IMR-90 (cell line): ENCODE measurements at regions not wholly inside any gene's neighbourhood (a gene's known extent, or its start where the extent isn't known, plus 50 kb on each side); places are given as distances from the start of the nearest gene placed in this dataset.

ENCODE experiments used
- ATAC-seq: fragments of 200-7000 bp; cut with Tn5 transposase; 2 replicates; pipeline ENCODE4 v1.9.1; 2020; ENCODE audit warnings: low read depth, mild to moderate bottlenecking, moderate library complexity
- BruUV-seq: library from RNA; stranded (reverse); fragments of 400-500 nt; replicated peaks from 2 replicates; lab custom pipeline; 2021; lab: Mats Ljungman, UMichigan
- CTCF ChIA-PET: fragments of 300-600 bp; formaldehyde crosslinking; extraction: SDS; loops from one replicate; lab custom pipeline; 2021; ENCODE audit warnings: antibody characterized with exemption; lab: Yijun Ruan, JAX
- POLR2A ChIA-PET: fragments of 300-600 bp; sonication (Branson Sonifier 250); formaldehyde crosslinking; loops from one replicate; lab custom pipeline; 2022; ENCODE audit warnings: antibody characterized with exemption; ENCODE audit not compliant: unreplicated experiment; lab: Charles Lee
- DNase-seq: peaks from one replicate; pipeline ENCODE4 v3.0.0; 2013
- H2AFZ ChIP-seq: replicated peaks from 2 replicates; pipeline ENCODE3; 2013; ENCODE audit warnings: low read length, mild to moderate bottlenecking; ENCODE audit not compliant: poor library complexity
- H2AK5ac ChIP-seq: 2 replicates; pipeline ENCODE4 v1.6.1; 2013; ENCODE audit warnings: low read depth, low read length, inconsistent platforms
- H2AK9ac ChIP-seq: replicated peaks from 2 replicates; pipeline ENCODE3; 2013; ENCODE audit warnings: mild to moderate bottlenecking, low read depth, low read length, moderate library complexity; ENCODE audit not compliant: poor library complexity
- H2BK120ac ChIP-seq: 2 replicates; pipeline ENCODE4 v1.6.1; 2013; ENCODE audit warnings: low read depth, low read length, inconsistent platforms
- H2BK15ac ChIP-seq: 3 replicates; pipeline ENCODE4 v1.6.1; 2013; ENCODE audit warnings: low read depth, low read length, inconsistent platforms
- H2BK20ac ChIP-seq: 2 replicates; pipeline ENCODE4 v1.6.1; 2013; ENCODE audit warnings: low read depth, mild to moderate bottlenecking, inconsistent platforms, low read length, moderate library complexity
- H2BK5ac ChIP-seq: 2 replicates; pipeline ENCODE4 v1.6.1; 2013; ENCODE audit warnings: mild to moderate bottlenecking, low read depth, low read length, inconsistent platforms; ENCODE audit not compliant: poor library complexity, severe bottlenecking
- H3K14ac ChIP-seq: replicated peaks from 2 replicates; pipeline ENCODE4 v1.6.1; 2013; ENCODE audit warnings: low read depth, low read length, inconsistent platforms
- H3K18ac ChIP-seq: 2 replicates; pipeline ENCODE4 v1.6.1; 2013; ENCODE audit warnings: low read depth, low read length, control low read depth
- H3K23ac ChIP-seq: 2 replicates; pipeline ENCODE4 v1.6.1; 2013; ENCODE audit warnings: low read depth, low read length, inconsistent platforms
- H3K27ac ChIP-seq: 2 replicates; pipeline ENCODE4 v1.5.1; 2013; ENCODE audit warnings: mild to moderate bottlenecking, control low read depth, low read length; ENCODE audit not compliant: insufficient read depth
- H3K27me3 ChIP-seq: 2 replicates; pipeline ENCODE4 v1.6.1; 2013; ENCODE audit warnings: low read length; ENCODE audit not compliant: control insufficient read depth, insufficient read depth
- H3K36me3 ChIP-seq: 2 replicates; pipeline ENCODE4 v1.6.1; 2013; ENCODE audit warnings: low read length, mixed read lengths; ENCODE audit not compliant: control insufficient read depth, insufficient read depth
- H3K4ac ChIP-seq: 2 replicates; pipeline ENCODE4 v1.6.1; 2013; ENCODE audit warnings: low read depth, low read length, inconsistent platforms
- H3K4me1 ChIP-seq: 2 replicates; pipeline ENCODE4 v1.6.1; 2013; ENCODE audit warnings: low read length, mixed read lengths; ENCODE audit not compliant: control insufficient read depth, insufficient read depth
- H3K4me2 ChIP-seq: 2 replicates; pipeline ENCODE4 v1.6.1; 2013; ENCODE audit warnings: low read depth, mild to moderate bottlenecking, control low read depth, low read length, moderate library complexity
- H3K4me3 ChIP-seq: 2 replicates; pipeline ENCODE4 v1.5.1; 2013; ENCODE audit warnings: low read depth, mild to moderate bottlenecking, control low read depth, low read length, moderate library complexity; ENCODE audit not compliant: insufficient read depth
- H3K56ac ChIP-seq: 2 replicates; pipeline ENCODE4 v1.6.1; 2013; ENCODE audit warnings: low read length, inconsistent platforms; ENCODE audit not compliant: insufficient read depth; ENCODE audit errors: extremely low read depth
- H3K79me1 ChIP-seq, 2 experiments: 2 replicates each; pipeline ENCODE4 v1.6.1; 2013; ENCODE audit warnings: low read length in 2 of 2, inconsistent platforms in 1 of 2, low read depth in 1 of 2
- H3K9ac ChIP-seq: 2 replicates; pipeline ENCODE4 v1.6.1; 2013; ENCODE audit warnings: low read depth, low read length, control low read depth
- H3K9me1 ChIP-seq: 2 replicates; pipeline ENCODE4 v1.6.1; 2013; ENCODE audit warnings: low read length, inconsistent platforms; ENCODE audit not compliant: insufficient read depth
- H3K9me3 ChIP-seq: 2 replicates; pipeline ENCODE4 v1.6.1; 2013; ENCODE audit warnings: low read length; ENCODE audit not compliant: control insufficient read depth, insufficient read depth
- H4K20me1 ChIP-seq: 2 replicates; pipeline ENCODE4 v1.6.1; 2013; ENCODE audit warnings: low read length, inconsistent platforms; ENCODE audit not compliant: insufficient read depth
- H4K5ac ChIP-seq: 2 replicates; pipeline ENCODE4 v1.6.1; 2013; ENCODE audit warnings: mild to moderate bottlenecking, low read depth, low read length, control low read depth
- H4K8ac ChIP-seq, 2 experiments: 2 replicates each; pipeline ENCODE4 v1.6.1; 2013; ENCODE audit warnings: low read depth in 2 of 2, low read length in 2 of 2, control low read depth in 1 of 2, inconsistent platforms in 1 of 2
- H4K91ac ChIP-seq: 2 replicates; pipeline ENCODE4 v1.6.1; 2013; ENCODE audit warnings: low read depth, low read length, inconsistent platforms; ENCODE audit not compliant: insufficient read depth
- BHLHE40 ChIP-seq: fragments of 150-350 bp; IDR thresholded peaks from 2 replicates; pipeline ENCODE4 v1.6.1; 2016; ENCODE audit warnings: mild to moderate bottlenecking, low read depth, low read length
- CEBPB ChIP-seq: IDR thresholded peaks from 2 replicates; pipeline ENCODE4 v1.6.1; 2012; ENCODE audit warnings: low read depth, low read length, improper control_type of control experiment
- CHD1 ChIP-seq: IDR thresholded peaks from 2 replicates; pipeline ENCODE4 v1.6.1; 2012; ENCODE audit warnings: low read depth, low read length, improper control_type of control experiment
- FOS ChIP-seq: fragments of 150-350 bp; IDR thresholded peaks from 2 replicates; pipeline ENCODE4 v1.6.1; 2016; ENCODE audit warnings: low read depth, low read length
- MAFK ChIP-seq: IDR thresholded peaks from 2 replicates; pipeline ENCODE4 v1.6.1; 2012; ENCODE audit warnings: low read depth, low read length, improper control_type of control experiment
- MAZ ChIP-seq: IDR thresholded peaks from 2 replicates; pipeline ENCODE4 v1.6.1; 2012; ENCODE audit warnings: low read depth, mild to moderate bottlenecking, low read length, improper control_type of control experiment, moderate library complexity, borderline replicate concordance
- MXI1 ChIP-seq: IDR thresholded peaks from 2 replicates; pipeline ENCODE4 v1.6.1; 2012; ENCODE audit warnings: low read depth, mild to moderate bottlenecking, low read length, moderate library complexity, borderline replicate concordance
- NFE2L2 ChIP-seq: fragments of 150-350 bp; IDR thresholded peaks from 2 replicates; pipeline ENCODE4 v1.6.1; 2016; ENCODE audit warnings: low read depth, mild to moderate bottlenecking, low read length
- POLR2A ChIP-seq: IDR thresholded peaks from 2 replicates; pipeline ENCODE4 v1.6.1; 2012; ENCODE audit warnings: mild to moderate bottlenecking, low read depth, low read length
- RAD21 ChIP-seq: IDR thresholded peaks from 2 replicates; pipeline ENCODE4 v1.6.1; 2012; ENCODE audit warnings: low read length, improper control_type of control experiment
- RCOR1 ChIP-seq: IDR thresholded peaks from 2 replicates; pipeline ENCODE4 v1.6.1; 2012; ENCODE audit warnings: mild to moderate bottlenecking, low read length, improper control_type of control experiment; ENCODE audit not compliant: insufficient replicate concordance
- RFX5 ChIP-seq: IDR thresholded peaks from 2 replicates; pipeline ENCODE4 v1.8.0; 2012; ENCODE audit warnings: low read depth, mild to moderate bottlenecking, low read length, moderate library complexity
- SMC3 ChIP-seq: fragments of 150-350 bp; IDR thresholded peaks from 2 replicates; pipeline ENCODE4 v1.6.1; 2016; ENCODE audit warnings: low read depth, mild to moderate bottlenecking, antibody characterized with exemption, low read length, moderate library complexity
- WGBS, 2 experiments: methylation state at CpG; one replicate each; pipeline versions ENCODE4 v1.1.5 to v1.1.7; 2013; ENCODE audit warnings: missing lambda C conversion rate in 2 of 2; ENCODE audit not compliant: insufficient read length in 1 of 2; ENCODE audit errors: extremely low coverage in 2 of 2; 5-methylcytosine and 5-hydroxymethylcytosine counted together
- dilution Hi-C: fragments of 300-500 bp; cut with HindIII; formaldehyde crosslinking; loops from one replicate; pipeline ENCODE4 v1.14.3; 2018; ENCODE audit warnings: low sequenced_read_pairs; ENCODE audit not compliant: unreplicated experiment
- in situ Hi-C: fragments of 300-500 bp; cut with MboI; formaldehyde crosslinking; loops from 3 replicates; pipeline ENCODE4 v1.14.3; 2019; ENCODE audit warnings: low sequenced_read_pairs, inconsistent platforms, mixed read lengths
- intact Hi-C: fragments of 100-400 bp; cut with micrococcal nuclease; formaldehyde crosslinking; loops from 2 replicates; pipeline ENCODE4 v1.10.0; 2022
- TF ChIP-seq, protein P1 (sequence below): fragments of 150-350 bp; IDR thresholded peaks from 2 replicates; pipeline ENCODE4 v1.6.1; 2017; ENCODE audit warnings: mild to moderate bottlenecking, antibody characterized with exemption, low read length, low read depth
- TF ChIP-seq, protein P2 (sequence below): fragments of 150-350 bp; IDR thresholded peaks from 2 replicates; pipeline ENCODE4 v1.6.1; 2016; ENCODE audit warnings: low read depth, mild to moderate bottlenecking, low read length, moderate library complexity, borderline replicate concordance
- TF ChIP-seq, protein P3 (sequence below): conservative IDR thresholded peaks from 2 replicates; pipeline ENCODE4 v1.5.1; 2012; ENCODE audit warnings: mild to moderate bottlenecking, low read depth, low read length, improper control_type of control experiment

DNA sequence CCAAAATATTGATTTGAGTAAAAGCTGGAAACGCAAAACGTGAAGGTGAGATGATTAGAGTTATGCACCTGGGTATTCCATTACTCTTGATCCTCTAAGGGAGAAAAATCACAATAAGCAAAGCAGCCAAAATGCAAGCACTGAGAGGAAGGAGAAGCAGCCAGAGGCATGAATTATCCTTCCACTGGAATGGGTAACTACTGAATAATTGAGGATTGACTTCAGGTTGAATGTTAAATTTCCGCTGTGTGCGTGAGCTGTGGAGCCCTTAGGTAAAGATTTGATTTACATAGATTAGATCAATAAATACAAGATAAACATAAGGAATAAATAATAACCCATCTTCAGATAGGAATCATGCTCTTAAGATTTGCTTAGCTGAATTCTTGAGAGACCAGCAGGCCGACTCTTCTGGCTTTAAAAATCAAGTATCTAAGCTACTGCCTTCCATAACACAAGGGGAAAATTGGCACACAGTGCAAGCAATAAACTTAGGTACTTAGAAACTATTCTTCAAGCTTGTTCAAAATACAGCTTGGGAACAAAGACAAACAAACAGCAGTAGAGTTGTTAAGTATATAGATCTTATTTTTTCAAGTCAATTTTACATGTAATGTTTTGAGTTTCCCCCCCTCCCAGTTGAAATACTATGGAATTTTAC lies 1459.5 kb downstream of the ZPLD1 start:
- Histone ChIP-seq H3K9me3 (no peaks in the 10 kb centered on the region), H3K14ac (no peak overlapping the region), H4K91ac (no peak overlapping the region), H3K9me1 (no peaks in the 10 kb centered on the region), H3K9ac (no peak overlapping the region), H3K79me1 (no peaks in the 10 kb centered on the region), H3K18ac (no peak overlapping the region), H2AK9ac (no peak overlapping the region), H3K27me3 (no peaks in the 10 kb centered on the region), H2AK5ac (no peak overlapping the region), H4K20me1 (no peaks in the 10 kb centered on the region), H2BK20ac (no peak overlapping the region), H2BK120ac (no peak overlapping the region), H4K5ac (no peak overlapping the region), H3K4me1 (no peaks in the 10 kb centered on the region), H2BK5ac (no peak overlapping the region), H3K56ac (no peak overlapping the region), H2BK15ac (no peak overlapping the region), H2AFZ (no peak overlapping the region), H3K27ac (no peak overlapping the region), H3K4ac (no peak overlapping the region), H3K23ac (no peak overlapping the region), H4K8ac (no peak overlapping the region), H3K4me2 (no peak overlapping the region), H3K4me3 (no peak overlapping the region), H3K36me3 (no peaks in the 10 kb centered on the region)
- ATAC-seq (no peak), DNase-seq (no peak)
- TF ChIP-seq FOS, result no peak
- TF ChIP-seq, protein P1, sequence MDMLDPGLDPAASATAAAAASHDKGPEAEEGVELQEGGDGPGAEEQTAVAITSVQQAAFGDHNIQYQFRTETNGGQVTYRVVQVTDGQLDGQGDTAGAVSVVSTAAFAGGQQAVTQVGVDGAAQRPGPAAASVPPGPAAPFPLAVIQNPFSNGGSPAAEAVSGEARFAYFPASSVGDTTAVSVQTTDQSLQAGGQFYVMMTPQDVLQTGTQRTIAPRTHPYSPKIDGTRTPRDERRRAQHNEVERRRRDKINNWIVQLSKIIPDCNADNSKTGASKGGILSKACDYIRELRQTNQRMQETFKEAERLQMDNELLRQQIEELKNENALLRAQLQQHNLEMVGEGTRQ, result no peak
- no peak for TF ChIP-seq NFE2L2
- TF ChIP-seq RCOR1, result no peak
- TF ChIP-seq MAFK, result no peak
- no peak for TF ChIP-seq RFX5
- no peak for TF ChIP-seq MXI1
- TF ChIP-seq BHLHE40, result no peak
- no peak for TF ChIP-seq POLR2A
- no peak for TF ChIP-seq MAZ
- TF ChIP-seq CEBPB, result no peak
- TF ChIP-seq, protein P2, sequence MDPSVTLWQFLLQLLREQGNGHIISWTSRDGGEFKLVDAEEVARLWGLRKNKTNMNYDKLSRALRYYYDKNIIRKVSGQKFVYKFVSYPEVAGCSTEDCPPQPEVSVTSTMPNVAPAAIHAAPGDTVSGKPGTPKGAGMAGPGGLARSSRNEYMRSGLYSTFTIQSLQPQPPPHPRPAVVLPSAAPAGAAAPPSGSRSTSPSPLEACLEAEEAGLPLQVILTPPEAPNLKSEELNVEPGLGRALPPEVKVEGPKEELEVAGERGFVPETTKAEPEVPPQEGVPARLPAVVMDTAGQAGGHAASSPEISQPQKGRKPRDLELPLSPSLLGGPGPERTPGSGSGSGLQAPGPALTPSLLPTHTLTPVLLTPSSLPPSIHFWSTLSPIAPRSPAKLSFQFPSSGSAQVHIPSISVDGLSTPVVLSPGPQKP, result no peak
- TF ChIP-seq, protein P3, sequence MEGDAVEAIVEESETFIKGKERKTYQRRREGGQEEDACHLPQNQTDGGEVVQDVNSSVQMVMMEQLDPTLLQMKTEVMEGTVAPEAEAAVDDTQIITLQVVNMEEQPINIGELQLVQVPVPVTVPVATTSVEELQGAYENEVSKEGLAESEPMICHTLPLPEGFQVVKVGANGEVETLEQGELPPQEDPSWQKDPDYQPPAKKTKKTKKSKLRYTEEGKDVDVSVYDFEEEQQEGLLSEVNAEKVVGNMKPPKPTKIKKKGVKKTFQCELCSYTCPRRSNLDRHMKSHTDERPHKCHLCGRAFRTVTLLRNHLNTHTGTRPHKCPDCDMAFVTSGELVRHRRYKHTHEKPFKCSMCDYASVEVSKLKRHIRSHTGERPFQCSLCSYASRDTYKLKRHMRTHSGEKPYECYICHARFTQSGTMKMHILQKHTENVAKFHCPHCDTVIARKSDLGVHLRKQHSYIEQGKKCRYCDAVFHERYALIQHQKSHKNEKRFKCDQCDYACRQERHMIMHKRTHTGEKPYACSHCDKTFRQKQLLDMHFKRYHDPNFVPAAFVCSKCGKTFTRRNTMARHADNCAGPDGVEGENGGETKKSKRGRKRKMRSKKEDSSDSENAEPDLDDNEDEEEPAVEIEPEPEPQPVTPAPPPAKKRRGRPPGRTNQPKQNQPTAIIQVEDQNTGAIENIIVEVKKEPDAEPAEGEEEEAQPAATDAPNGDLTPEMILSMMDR, result no peak
- TF ChIP-seq CHD1, result no peak
- no peak for TF ChIP-seq RAD21
- TF ChIP-seq SMC3, result no peak
- no CpG with 5 or more reads among the region's 5 CpGs for whole genome bisulfite sequencing, 2 experiments
- no TSS peak for BruUV-seq
- CTCF ChIA-PET, result no interaction called here
- dilution Hi-C loops, result no loop called here
- POLR2A ChIA-PET, result no interaction called here
- in situ Hi-C loops, result no loop called here
- intact Hi-C loops, result no loop called here
